PC-9 (cell line): ENCODE measurements at regions not wholly inside any gene's neighbourhood (a gene's known extent, or its start where the extent isn't known, plus 50 kb on each side); places are given as distances from the start of the nearest gene placed in this dataset.

Experiments
- EZH2 ChIP-seq: fragments of 200-600 bp; sonication (generic); IDR thresholded peaks from 2 replicates; pipeline ENCODE4 v1.8.0; 2017; ENCODE audit warnings: antibody characterized with exemption, low read depth
- TF ChIP-seq, protein P1 (sequence below): fragments of 200-600 bp; sonication (generic); conservative IDR thresholded peaks from 2 replicates; pipeline ENCODE4 v1.6.1; 2017; ENCODE audit warnings: mixed run types, antibody characterized with exemption, mild to moderate bottlenecking, moderate library complexity

DNA sequence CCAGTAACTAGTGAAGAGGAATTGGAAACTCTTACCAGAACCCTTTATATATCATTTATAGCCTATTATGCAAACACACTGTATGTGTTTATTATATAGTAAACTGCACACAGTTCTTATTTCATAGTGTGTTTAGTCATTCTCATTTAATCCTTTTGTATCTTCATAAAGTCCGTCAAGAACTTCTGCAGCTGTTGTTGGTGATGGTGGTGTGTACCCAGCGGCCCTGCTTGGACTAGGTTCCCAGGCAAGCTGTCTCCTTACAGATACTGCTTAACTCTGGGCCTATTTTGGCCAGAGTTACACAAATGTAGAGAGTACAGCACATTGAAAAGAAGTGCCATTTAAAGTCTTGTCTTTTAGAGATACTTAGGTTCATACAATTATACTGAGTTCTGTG is 231.9 kb downstream of the NDUFS4 start:
- TF ChIP-seq EZH2 = no peak
- TF ChIP-seq, protein P1, sequence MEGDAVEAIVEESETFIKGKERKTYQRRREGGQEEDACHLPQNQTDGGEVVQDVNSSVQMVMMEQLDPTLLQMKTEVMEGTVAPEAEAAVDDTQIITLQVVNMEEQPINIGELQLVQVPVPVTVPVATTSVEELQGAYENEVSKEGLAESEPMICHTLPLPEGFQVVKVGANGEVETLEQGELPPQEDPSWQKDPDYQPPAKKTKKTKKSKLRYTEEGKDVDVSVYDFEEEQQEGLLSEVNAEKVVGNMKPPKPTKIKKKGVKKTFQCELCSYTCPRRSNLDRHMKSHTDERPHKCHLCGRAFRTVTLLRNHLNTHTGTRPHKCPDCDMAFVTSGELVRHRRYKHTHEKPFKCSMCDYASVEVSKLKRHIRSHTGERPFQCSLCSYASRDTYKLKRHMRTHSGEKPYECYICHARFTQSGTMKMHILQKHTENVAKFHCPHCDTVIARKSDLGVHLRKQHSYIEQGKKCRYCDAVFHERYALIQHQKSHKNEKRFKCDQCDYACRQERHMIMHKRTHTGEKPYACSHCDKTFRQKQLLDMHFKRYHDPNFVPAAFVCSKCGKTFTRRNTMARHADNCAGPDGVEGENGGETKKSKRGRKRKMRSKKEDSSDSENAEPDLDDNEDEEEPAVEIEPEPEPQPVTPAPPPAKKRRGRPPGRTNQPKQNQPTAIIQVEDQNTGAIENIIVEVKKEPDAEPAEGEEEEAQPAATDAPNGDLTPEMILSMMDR = no peak
